OCI-LY1 (cell line): ENCODE measurements at regions not wholly inside any gene's neighbourhood (a gene's known extent, or its start where the extent isn't known, plus 50 kb on each side); places are given as distances from the start of the nearest gene placed in this dataset.

Experiments used
- H2AFZ ChIP-seq: fragments of 200-600 bp; sonication (generic), shearing (Covaris generic); 2 replicates; pipeline ENCODE4 v1.6.0; 2014; ENCODE audit warnings: antibody characterized with exemption, mild to moderate bottlenecking, low read length
- H3F3A ChIP-seq: fragments of 200-600 bp; sonication (generic), shearing (Covaris generic); 2 replicates; pipeline ENCODE4 v1.6.0; 2014; ENCODE audit warnings: mild to moderate bottlenecking, antibody characterized with exemption, low read length, moderate library complexity; ENCODE audit not compliant: insufficient read depth
- H3K27ac ChIP-seq: fragments of 200-600 bp; sonication (generic); 2 replicates; pipeline ENCODE4 v1.5.1; 2014; ENCODE audit warnings: low read length, mixed run types, mild to moderate bottlenecking, low read depth; ENCODE audit not compliant: poor library complexity, severe bottlenecking
- H3K27me3 ChIP-seq: fragments of 200-600 bp; sonication (generic); 2 replicates; pipeline ENCODE4 v1.6.0; 2014; ENCODE audit warnings: antibody characterized with exemption, mild to moderate bottlenecking, low read length, moderate library complexity; ENCODE audit not compliant: insufficient read depth
- H3K36me3 ChIP-seq: fragments of 200-600 bp; sonication (generic); 2 replicates; pipeline ENCODE4 v1.6.1; 2014; ENCODE audit warnings: mild to moderate bottlenecking, antibody characterized with exemption, low read length, moderate library complexity, mixed read lengths; ENCODE audit not compliant: insufficient read depth
- H3K4me1 ChIP-seq: fragments of 200-600 bp; sonication (generic); 2 replicates; pipeline ENCODE4 v1.5.1; 2014; ENCODE audit warnings: mild to moderate bottlenecking, low read length, moderate library complexity; ENCODE audit not compliant: insufficient read depth, severe bottlenecking
- H3K4me2 ChIP-seq: fragments of 200-600 bp; sonication (generic), shearing (Covaris generic); 2 replicates; pipeline ENCODE4 v1.6.1; 2014; ENCODE audit warnings: low read length
- H3K4me3 ChIP-seq: fragments of 200-600 bp; sonication (generic); 2 replicates; pipeline ENCODE4 v1.5.1; 2014; ENCODE audit warnings: low read length, low read depth, mild to moderate bottlenecking, mixed read lengths; ENCODE audit not compliant: poor library complexity, severe bottlenecking
- H3K79me2 ChIP-seq: fragments of 200-600 bp; shearing (Covaris generic); 2 replicates; pipeline ENCODE4 v1.6.1; 2016; ENCODE audit warnings: mixed run types, low read length, mixed read lengths; ENCODE audit not compliant: insufficient read depth
- H3K9ac ChIP-seq: fragments of 200-600 bp; sonication (generic), shearing (Covaris generic); 2 replicates; pipeline ENCODE4 v1.6.1; 2014; ENCODE audit warnings: mild to moderate bottlenecking, low read length, mixed read lengths
- H3K9me2 ChIP-seq: fragments of 200-600 bp; sonication (generic), shearing (Covaris generic); 2 replicates; pipeline ENCODE4 v1.6.1; 2014; ENCODE audit warnings: low read depth, mild to moderate bottlenecking, low read length, mixed read lengths
- H3K9me3 ChIP-seq: fragments of 200-600 bp; shearing (Covaris generic); 2 replicates; pipeline ENCODE4 v1.6.1; 2014; ENCODE audit warnings: low read length, mixed read lengths
- H4K20me1 ChIP-seq: fragments of 200-600 bp; sonication (generic), shearing (Covaris generic); 2 replicates; pipeline ENCODE4 v1.6.0; 2016; ENCODE audit warnings: mild to moderate bottlenecking, low read length; ENCODE audit not compliant: insufficient read depth
- EZH2 ChIP-seq: fragments of 200-600 bp; sonication (generic), shearing (Covaris generic); IDR thresholded peaks from 2 replicates; pipeline ENCODE4 v1.8.0; 2017; ENCODE audit warnings: borderline replicate concordance, mixed run types, mild to moderate bottlenecking, antibody characterized with exemption, low read length, moderate library complexity, mixed read lengths
- TF ChIP-seq, protein P1 (sequence below): fragments of 200-600 bp; sonication (generic), shearing (Covaris generic); IDR thresholded peaks from 2 replicates; pipeline ENCODE4 v1.5.1; 2017; ENCODE audit warnings: mild to moderate bottlenecking, antibody characterized with exemption, low read length, moderate library complexity, mixed read lengths

DNA sequence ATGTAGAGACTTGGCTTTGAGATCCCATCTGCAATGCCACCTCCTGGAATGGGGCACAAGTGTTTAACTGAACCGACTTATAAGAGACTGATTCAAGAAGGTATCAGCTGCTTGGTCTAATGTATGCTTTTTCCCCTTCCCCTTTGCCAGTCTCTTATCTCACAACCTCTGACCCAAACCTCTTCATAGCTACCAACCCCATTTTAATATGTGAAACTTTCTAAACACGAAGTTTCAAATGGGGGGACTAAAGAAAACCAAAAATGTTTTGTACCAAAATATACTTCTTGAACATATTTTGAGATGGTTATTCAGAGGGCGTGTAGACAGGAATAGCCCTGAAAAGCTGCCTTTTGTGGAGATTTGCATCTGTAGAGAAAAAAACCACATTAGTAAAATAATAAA lies 73.1 kb downstream of the OXSM start:
- Histone ChIP-seq H3K4me2 (no peak overlapping the region), H4K20me1 (no peaks in the 10 kb centered on the region), H3K4me3 (no peak overlapping the region), H2AFZ (no peak overlapping the region), H3K9me3 (0 out of 2 replicates have a peak, but pooled peaks cover 4% of the 10 kb centered on the region), H3K9me2 (no peaks in the 10 kb centered on the region), H3K4me1 (no peaks in the 10 kb centered on the region), H3K79me2 (no peaks in the 10 kb centered on the region), H3K27me3 (no peaks in the 10 kb centered on the region), H3K27ac (no peak overlapping the region), H3F3A (no peaks in the 10 kb centered on the region), H3K9ac (no peak overlapping the region), H3K36me3 (no peaks in the 10 kb centered on the region)
- no peak for TF ChIP-seq EZH2
- TF ChIP-seq, protein P1, sequence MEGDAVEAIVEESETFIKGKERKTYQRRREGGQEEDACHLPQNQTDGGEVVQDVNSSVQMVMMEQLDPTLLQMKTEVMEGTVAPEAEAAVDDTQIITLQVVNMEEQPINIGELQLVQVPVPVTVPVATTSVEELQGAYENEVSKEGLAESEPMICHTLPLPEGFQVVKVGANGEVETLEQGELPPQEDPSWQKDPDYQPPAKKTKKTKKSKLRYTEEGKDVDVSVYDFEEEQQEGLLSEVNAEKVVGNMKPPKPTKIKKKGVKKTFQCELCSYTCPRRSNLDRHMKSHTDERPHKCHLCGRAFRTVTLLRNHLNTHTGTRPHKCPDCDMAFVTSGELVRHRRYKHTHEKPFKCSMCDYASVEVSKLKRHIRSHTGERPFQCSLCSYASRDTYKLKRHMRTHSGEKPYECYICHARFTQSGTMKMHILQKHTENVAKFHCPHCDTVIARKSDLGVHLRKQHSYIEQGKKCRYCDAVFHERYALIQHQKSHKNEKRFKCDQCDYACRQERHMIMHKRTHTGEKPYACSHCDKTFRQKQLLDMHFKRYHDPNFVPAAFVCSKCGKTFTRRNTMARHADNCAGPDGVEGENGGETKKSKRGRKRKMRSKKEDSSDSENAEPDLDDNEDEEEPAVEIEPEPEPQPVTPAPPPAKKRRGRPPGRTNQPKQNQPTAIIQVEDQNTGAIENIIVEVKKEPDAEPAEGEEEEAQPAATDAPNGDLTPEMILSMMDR = no peak

DNA sequence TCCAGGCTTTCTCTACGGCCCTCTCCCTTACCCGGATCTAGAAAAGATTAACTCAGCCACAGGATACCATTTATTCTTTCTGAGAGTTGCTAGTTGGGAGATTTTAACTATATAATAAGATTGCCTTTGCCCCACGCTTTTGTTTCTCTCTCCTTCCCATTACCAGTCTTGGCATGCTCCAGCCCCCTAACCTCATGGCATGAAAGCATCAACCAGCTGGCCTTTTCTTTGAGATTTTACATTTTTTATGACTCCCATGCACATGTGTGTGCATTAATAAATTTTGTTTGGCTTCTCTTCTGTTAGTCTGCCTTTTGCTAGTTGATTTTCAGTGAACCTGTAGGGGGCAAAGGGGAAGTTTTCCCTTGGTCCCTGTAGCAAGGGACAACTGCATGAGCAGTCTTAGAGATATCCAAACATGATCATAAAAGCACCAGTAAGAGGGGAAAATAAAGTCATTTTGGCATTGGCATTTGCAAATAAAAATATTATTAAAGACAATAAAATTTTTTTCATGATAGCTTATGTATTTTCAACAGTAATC lies 73.6 kb downstream of the OXSM start:
- H3K4me3 ChIP-seq = no peak overlapping the region
- no peak overlapping the region for H3K4me2 ChIP-seq
- H3K27me3 ChIP-seq = no peaks in the 10 kb centered on the region
- H3F3A ChIP-seq = no peaks in the 10 kb centered on the region
- no peak overlapping the region for H3K9ac ChIP-seq
- H3K27ac ChIP-seq = no peak overlapping the region
- H2AFZ ChIP-seq = no peak overlapping the region
- H3K36me3 ChIP-seq = no peaks in the 10 kb centered on the region
- no peaks in the 10 kb centered on the region for H3K9me2 ChIP-seq
- no peaks in the 10 kb centered on the region for H3K4me1 ChIP-seq
- H4K20me1 ChIP-seq = no peaks in the 10 kb centered on the region
- 0 out of 2 replicates have a peak, but pooled peaks cover 4% of the 10 kb centered on the region for H3K9me3 ChIP-seq
- TF ChIP-seq, protein P1 = peak; percentile 30; the same call in 1 of the 2 replicates
- no peak for TF ChIP-seq EZH2
- no peaks in the 10 kb centered on the region for H3K79me2 ChIP-seq

DNA sequence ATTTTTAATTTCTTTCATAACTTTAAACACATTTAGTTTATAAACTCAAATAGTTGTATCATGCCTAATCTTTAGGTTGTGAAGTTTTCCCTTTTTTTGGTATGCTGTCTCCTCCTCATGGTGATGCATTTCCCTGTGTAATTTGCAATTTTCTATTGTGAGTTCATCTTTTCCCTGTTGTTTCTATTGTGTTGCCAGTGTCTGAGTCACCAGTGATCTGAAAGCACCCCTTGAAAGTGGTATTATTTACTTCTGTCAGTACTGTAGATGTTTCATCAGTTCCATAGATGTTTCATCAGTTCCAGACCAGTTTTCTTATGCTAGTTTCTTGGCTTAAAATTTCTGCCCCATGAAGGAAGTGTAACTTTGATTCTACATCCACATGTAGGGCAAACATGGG lies 80.6 kb downstream of the OXSM start:
- TF ChIP-seq EZH2 = no peak
- TF ChIP-seq, protein P1 = no peak
- H2AFZ ChIP-seq = no peak overlapping the region
- no peaks in the 10 kb centered on the region for H3F3A ChIP-seq
- H3K4me3 ChIP-seq = no peak overlapping the region
- no peaks in the 10 kb centered on the region for H3K9me3 ChIP-seq
- H3K79me2 ChIP-seq = no peaks in the 10 kb centered on the region
- H3K4me1 ChIP-seq = no peaks in the 10 kb centered on the region
- no peaks in the 10 kb centered on the region for H3K36me3 ChIP-seq
- no peak overlapping the region for H3K4me2 ChIP-seq
- H3K27ac ChIP-seq = no peak overlapping the region
- no peak overlapping the region for H3K9ac ChIP-seq
- H4K20me1 ChIP-seq = no peaks in the 10 kb centered on the region
- H3K9me2 ChIP-seq = no peaks in the 10 kb centered on the region
- H3K27me3 ChIP-seq = no peaks in the 10 kb centered on the region
